ENCODE measurements at regions not wholly inside any gene's neighbourhood (a gene's known extent, or its start where the extent isn't known, plus 50 kb on each side); places are given as distances from the start of the nearest gene placed in this dataset.

DNA sequence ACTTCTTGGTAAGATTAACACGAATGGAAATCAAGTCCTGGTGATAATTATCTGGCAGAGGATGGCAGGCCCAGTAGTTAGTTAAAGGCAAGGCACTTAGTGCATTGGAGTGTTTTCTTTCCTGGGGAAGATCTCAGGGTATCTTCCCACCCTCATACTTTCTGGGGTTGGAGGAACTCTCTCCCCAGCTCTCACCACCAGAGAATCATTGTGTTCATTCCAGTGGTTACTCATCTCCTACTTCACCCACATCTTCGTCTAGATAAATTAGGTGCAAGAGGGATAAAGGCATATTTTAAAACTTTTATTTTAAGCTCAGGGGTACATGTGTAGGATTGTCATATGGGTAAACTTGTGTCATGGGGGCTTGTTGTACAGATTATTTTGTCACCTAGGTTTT is 67.5 kb upstream of the SH3RF1 start:
- no peaks in the 10 kb centered on the region for H3K27me3 ChIP-seq (ENCODE audit: control insufficient read depth, insufficient read depth, low read length)
- H4K91ac ChIP-seq (ENCODE audit: insufficient read depth, low read depth, low read length) = peak overlapping the region; percentile 88
- H3K36me3 ChIP-seq (ENCODE audit: control insufficient read depth, insufficient read depth, low read length) = no peaks in the 10 kb centered on the region
- no CpG with 5 or more reads among the region's 2 CpGs for WGBS, 2 experiments (ENCODE audit: extremely low coverage in 2 of 2, insufficient read length in 1 of 2)
- H3K79me1 ChIP-seq (ENCODE audit: low read depth in 1 of 2, low read length in 2 of 2) = no peaks in the 10 kb centered on the region; a peak in 1 of 4 replicates
- POLR2A ChIA-PET (ENCODE audit: unreplicated experiment) = no interaction called here
- peak overlapping the region; percentile 98 for H2BK120ac ChIP-seq (ENCODE audit: low read depth, low read length)
- peak overlapping the region; percentile 98 for H2BK5ac ChIP-seq (ENCODE audit: low read depth, low read length, poor library complexity, severe bottlenecking)
- CTCF ChIA-PET = no interaction called here
- in situ Hi-C loops (cut with MboI; ENCODE audit: low sequenced_read_pairs) = no loop called here
- peak overlapping the region; percentile 91; the same call in 2 of the 3 replicates for H2BK15ac ChIP-seq (ENCODE audit: low read depth, low read length)
- peak overlapping the region; percentile 99 for H2BK20ac ChIP-seq (ENCODE audit: low read depth, low read length)
- peak overlapping the region; percentile 96; the same call in 1 of the 2 replicates for H2AK5ac ChIP-seq (ENCODE audit: low read depth, low read length)
- H4K8ac ChIP-seq (ENCODE audit: low read depth in 2 of 2, low read length in 2 of 2) = peak overlapping the region; percentile 52 to 89
- ATAC-seq (ENCODE audit: low read depth) = peak; percentile 31
- H4K20me1 ChIP-seq (ENCODE audit: insufficient read depth, low read length) = no peaks in the 10 kb centered on the region; the same call in 1 of the 2 replicates
- no peak for TF ChIP-seq CEBPB (IDR thresholded peaks at IDR 0.05; ENCODE audit: low read depth, low read length)
- TF ChIP-seq FOS (IDR thresholded peaks at IDR 0.05; ENCODE audit: low read depth, low read length) = 0 out of 2 replicates have a peak, but pooled peaks have one; percentile 6
- peak overlapping the region; percentile 83 for H3K56ac ChIP-seq (ENCODE audit: extremely low read depth, insufficient read depth, low read length)
- peak overlapping the region; percentile 66 for H2AK9ac ChIP-seq (replicated peaks; ENCODE audit: low read depth, low read length, poor library complexity)
- peak overlapping the region; percentile 37 for H3K4me2 ChIP-seq (ENCODE audit: low read depth, low read length)
- H3K9me1 ChIP-seq (ENCODE audit: insufficient read depth, low read length) = peaks cover 22% of the 10 kb centered on the region
- intact Hi-C loops (cut with micrococcal nuclease) = no loop called here
- H3K23ac ChIP-seq (ENCODE audit: low read depth, low read length) = peak overlapping the region; percentile 86
- DNase-seq = peak; percentile 79
- no peak overlapping the region for H3K4me3 ChIP-seq (ENCODE audit: insufficient read depth, low read depth, low read length)
- H3K4me1 ChIP-seq (ENCODE audit: control insufficient read depth, insufficient read depth, low read length) = peaks cover 21% of the 10 kb centered on the region
- peak overlapping the region; percentile 97 for H3K4ac ChIP-seq (ENCODE audit: low read depth, low read length)
- dilution Hi-C loops (cut with HindIII; ENCODE audit: low sequenced_read_pairs, unreplicated experiment) = no loop called here
- no peak overlapping the region for H2AFZ ChIP-seq (replicated peaks; ENCODE audit: low read length, poor library complexity)
- BruUV-seq (replicated peaks) = no TSS peak
- H3K27ac ChIP-seq (ENCODE audit: insufficient read depth, low read length) = peak overlapping the region; percentile 91
- peak overlapping the region; percentile 77 for H4K5ac ChIP-seq (ENCODE audit: low read depth, low read length)
- no peak overlapping the region for H3K9ac ChIP-seq (ENCODE audit: low read depth, low read length)
- H3K14ac ChIP-seq (replicated peaks; ENCODE audit: low read depth, low read length) = peak overlapping the region; percentile 98
- no peaks in the 10 kb centered on the region for H3K9me3 ChIP-seq (ENCODE audit: control insufficient read depth, insufficient read depth, low read length)
- peak overlapping the region; percentile 97 for H3K18ac ChIP-seq (ENCODE audit: low read depth, low read length)
